ENCODE measurements at regions not wholly inside any gene's neighbourhood (a gene's known extent, or its start where the extent isn't known, plus 50 kb on each side); places are given as distances from the start of the nearest gene placed in this dataset.
"Not testable (repeated sequence)": the region's sequence is repeated elsewhere in the genome, so short reads cannot be mapped to it uniquely, and the experiment has no call there.

DNA sequence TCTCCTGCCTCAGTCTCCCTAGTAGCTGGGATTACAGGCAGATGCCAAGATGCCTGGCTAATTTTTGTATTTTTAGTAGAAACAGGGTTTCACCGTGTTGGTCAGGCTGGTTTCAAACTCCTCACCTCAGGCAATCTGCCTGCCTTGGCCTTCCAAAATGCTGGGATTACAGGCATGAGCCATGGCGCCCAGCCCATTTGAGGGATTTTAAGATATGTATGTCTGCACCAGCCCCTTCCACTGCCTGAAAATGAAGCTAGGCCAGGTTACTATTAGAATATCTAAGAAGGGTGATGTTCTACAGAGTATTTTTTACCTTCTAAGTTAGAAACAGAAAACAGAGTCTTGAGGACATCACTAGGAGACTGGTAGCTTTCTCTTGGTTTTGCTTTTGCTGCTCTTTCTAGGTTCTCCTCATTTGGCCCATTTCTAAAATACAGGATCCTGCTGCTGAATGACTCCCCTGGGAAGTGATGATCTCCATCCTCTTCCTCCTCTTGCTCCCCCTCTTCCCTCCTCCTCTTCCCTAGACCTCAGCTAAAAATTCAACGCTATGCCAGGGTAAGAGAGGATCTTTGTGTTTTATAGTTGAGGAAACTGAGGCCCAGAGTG is 118.5 kb downstream of the MYCN start:
- DNase-seq, result no peak

GRCh38 chr2:16058256-16058655 is 117.9 kb downstream of the MYCN start:
- DNase-seq, result peak; percentile 77

DNA sequence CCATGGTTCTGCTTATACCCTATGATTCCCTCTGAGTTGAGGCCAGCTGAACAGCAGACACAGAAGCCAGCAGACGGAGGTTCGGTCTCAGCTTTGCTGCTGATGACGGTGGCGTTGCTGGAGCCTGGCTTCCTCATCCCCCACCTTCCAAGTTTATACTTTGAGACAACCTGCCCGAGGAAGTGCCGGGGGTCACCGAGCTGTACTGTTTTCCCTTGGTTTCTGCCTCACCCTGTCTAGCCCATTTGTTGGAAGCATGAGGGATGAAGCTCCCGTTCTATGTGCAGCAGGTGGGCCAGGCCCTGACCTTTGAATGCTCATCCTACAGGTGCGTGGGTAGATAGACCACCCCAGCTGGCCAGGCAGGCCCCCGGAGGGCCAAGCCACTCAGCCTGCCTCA is 117.3 kb downstream of the MYCN start:
- no peak for DNase-seq

GRCh38 chr2:16055848-16056580 is 115.7 kb downstream of the MYCN start:
- no peak for DNase-seq

GRCh38 chr2:16053437-16054257 is 113.3 kb downstream of the MYCN start:
- DNase-seq, result no peak

DNA sequence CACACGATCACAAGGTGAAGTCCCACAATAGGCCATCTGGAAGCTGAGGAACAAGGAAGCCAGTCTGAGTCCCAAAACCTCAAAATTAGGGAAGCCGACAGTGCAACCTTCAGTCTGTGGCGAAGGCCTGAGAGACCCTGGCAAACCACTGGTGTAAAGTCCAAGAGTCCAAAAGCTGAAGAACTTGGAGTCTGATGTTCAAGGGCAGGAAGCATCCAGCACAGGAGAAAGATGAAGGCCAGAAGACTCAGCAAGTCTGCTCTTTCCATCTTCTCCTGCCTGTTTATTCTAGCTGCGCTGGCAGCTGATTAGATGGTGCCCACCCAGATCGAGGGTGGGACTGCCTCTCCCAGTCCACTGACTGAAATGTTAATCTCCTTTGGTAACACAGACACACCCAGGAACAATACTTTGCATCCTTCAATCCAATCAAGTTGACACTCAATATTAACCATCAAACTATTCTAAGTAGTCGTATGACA is 112.3 kb downstream of the MYCN start:
- not testable (repeated sequence) for DNase-seq

- no peak for DNase-seq
Observed at GRCh38 chr2:16051841-16052564, 111.7 kb downstream of the MYCN start.

DNA sequence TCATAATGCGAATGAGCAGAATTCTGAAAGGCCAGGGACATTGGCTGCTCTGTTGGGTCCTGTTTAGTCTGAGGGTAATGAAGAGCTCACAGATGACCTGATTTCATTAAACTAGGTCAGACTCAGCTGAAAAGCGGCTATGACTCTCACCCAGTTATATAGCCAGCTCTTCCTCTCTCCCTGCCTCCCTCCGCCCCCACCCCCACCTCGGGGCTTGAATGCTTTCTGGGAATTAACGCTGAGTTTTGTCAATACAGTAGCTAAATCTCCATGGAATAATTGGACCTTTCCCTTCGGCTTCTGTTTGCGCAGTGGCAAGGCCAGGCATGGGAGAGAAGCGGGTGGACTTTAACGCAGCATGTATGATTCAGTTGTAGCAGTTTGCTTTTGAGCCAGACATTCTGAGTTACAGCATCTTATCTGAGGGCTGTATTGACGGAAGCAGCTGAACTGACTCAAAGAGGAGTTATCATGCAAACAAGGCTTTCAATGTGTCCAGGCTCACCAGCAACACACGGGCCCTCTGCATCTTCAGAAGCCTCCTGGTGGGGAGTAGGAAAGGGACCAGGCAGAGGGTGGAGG is 110.6 kb downstream of the MYCN start:
- no peak for DNase-seq

GRCh38 chr2:16050261-16050907 is 110.0 kb downstream of the MYCN start:
- DNase-seq, result no peak

DNA sequence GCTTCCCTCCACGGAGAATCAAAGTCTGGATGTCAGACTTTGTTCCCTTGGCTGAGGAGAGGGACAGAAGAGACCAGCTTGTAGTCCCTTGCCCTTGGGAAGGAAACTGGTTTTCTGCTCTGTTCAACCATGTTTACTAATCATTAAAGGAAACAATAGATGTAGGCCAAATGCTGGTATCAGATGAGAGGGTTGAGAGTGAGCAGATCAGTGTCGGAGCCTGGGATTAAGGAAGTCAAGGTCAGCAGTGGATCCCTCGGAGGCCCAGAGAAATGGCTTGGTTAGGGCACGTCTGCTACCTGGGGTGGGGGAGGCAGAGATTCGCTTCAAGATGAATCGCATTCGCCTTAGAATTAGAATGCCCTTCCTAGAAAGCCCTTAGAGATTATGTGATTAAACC is 109.1 kb downstream of the MYCN start:
- DNase-seq, result no peak

GRCh38 chr2:16048466-16048865 is 108.1 kb downstream of the MYCN start:
- DNase-seq, result no peak

DNA sequence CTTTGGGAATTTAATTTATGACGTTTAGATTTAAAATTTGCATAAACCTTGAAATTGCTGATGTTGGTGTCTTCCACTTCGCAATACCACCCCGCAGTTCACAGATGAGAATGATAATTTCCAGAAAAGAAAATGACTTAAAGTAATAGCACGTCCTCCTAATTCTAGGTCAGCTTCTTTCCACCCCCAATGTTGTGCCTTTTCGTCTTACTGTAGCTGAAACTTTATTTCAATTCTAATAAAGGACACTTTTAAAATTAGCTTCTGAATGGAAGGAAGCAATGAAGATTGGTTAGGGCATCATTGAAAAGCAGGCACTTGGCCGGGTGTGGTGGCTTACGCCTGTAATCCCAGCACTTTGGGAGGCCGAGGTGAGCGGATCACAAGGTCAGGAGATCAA is 107.4 kb downstream of the MYCN start:
- no peak for DNase-seq

- no peak for DNase-seq
Observed at GRCh38 chr2:16046649-16047048, 106.3 kb downstream of the MYCN start.

DNA sequence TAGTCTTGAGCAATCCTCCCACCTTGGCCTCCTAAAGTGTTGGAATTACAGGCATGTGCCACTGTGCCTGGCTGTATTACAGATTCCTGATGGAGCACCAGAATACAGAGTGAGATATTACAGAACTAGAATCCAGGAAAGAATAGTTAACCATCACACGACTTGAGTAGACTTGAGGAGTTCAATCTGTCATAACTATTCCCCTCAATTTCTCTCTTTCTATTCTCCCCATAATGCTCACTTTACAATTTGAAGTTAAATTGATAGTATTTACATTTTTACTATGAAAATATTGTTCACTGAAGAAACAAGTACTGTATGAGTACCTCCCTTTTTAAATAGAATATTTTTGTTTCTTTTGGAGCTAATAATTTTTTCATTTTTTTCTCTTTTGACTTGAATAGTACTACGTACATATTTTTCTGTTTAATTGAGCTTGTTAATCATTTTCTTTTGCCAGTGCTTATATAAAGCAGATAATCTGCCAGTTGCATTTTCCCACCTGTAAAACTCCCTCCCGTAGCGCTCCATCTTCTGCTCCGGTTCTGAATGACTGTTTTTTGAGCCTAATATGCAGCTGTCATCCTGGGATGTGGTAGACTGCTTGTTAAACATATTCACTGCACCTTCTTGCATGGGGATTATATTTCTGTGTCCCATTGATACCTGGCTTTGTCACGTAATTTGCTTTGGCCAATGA is 105.5 kb downstream of the MYCN start:
- DNase-seq, result no peak

DNA sequence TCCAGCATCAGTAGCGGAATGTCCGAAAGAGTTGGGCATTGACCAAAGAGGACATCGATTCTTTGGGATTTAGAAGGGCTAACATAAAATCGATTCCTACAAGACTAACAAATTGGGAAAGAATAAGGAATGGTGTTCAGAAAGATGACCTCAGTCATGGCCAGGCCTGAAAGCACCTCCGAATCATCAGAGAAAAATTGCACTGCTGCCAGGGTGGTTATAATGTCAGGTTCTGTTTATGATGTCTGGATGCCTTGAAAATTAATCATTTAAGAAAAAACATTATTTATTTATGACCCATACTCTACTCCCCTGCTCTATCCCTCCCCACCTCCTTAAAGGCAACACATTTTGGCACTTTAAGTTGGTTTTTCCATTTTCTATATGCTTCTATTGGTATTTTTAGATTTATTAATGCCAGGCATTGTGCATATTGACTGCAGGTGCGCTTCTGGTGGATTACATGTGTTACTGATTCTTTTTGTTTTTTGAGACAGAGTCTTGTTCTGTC is 104.7 kb downstream of the MYCN start:
- no peak for DNase-seq

DNA sequence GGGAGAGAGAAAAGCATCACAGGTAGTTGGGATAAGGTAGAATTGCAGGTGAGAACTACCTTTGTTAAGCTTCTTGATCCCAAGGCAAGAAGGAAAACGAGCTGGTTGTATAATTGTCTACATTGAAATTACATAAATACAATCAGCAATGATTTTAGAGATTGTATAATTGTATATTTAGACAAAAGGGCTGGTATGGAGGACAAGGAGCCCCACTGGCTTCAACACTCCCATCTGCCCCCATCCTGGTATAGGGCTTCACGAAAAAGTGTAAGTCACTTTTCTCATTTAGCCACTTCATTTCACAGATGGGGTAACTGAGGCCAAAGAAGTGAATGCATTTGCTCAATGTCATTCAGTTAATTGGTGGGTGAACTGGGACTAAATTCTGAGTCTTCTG is 103.3 kb downstream of the MYCN start:
- no peak for DNase-seq

DNA sequence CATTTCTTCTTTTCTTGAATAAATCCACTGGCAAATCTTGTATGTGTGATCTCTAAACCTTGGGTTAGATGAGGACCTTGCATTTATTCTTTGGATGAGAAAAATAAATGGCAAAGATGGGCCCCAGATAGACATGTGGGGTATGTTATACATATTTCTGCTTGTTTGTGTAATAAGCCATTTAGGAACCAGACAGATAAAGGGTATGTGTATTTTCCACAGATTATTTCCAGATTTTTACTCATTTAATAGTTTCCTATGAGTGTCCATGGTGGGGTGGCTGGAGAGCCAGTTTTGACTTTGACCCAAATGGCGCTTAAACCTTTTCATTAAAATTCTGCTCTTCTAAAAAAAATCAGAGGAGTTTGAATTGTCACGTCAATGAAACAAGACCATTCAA is 102.8 kb downstream of the MYCN start:
- no peak for DNase-seq

DNA sequence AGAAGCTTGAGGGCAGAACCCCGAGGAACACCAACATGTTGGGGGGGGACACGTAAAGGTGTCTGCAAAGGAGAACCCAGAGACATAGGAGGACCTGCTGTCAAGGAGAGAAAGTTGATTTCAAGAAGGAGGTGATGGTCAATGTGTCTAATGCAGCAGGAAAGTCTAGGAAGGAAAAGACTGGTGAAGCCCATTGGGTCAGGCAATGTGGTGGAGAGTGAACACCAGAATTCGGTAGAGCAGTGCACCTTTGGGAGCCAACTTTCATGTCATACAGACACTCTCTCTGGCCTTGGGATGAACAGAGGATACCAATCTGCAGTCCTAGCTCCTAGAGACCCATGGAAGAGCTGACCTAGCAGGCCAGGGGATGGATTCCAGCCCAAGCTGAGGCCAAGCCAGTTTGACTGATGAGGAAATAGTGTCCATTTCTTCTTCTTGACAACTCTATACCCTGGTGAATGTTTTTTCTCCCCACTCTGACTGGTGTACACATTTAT is 101.9 kb downstream of the MYCN start:
- DNase-seq, result no peak

DNA sequence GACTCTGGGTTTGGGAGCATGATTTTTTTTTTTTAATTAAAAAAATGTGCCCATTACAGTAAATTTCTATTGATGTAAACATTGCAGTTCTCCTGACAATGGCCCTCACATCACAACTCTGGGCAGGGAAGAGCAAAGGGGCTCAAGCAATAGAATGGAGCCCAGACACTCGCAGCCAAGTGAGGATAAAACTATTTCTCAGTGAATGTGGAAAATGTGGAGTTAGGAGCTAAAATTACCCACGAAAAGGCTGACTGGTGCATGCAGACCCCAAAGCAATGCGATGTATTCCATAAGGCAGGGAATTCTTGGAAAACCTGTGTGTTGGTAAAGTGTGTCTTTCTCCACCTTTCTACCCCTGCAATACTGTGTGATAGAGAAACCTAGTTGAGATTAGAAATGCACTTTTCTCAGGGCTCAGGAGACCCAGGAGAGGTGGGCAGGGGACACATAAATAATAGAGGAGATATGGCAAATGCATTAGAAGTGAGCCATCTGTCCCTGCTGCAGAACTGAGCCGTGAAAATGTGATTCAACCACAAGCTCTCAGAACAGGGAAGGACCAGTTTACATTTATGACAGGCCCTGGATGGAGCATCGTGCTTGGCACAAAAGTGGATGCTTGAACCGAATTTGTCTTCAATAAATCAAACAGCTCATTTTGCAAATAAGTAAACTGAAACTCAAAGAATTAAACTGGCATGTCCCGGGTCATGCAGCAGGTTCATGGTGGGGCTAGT is 100.1 kb downstream of the MYCN start:
- DNase-seq, result peak; percentile 93

DNA sequence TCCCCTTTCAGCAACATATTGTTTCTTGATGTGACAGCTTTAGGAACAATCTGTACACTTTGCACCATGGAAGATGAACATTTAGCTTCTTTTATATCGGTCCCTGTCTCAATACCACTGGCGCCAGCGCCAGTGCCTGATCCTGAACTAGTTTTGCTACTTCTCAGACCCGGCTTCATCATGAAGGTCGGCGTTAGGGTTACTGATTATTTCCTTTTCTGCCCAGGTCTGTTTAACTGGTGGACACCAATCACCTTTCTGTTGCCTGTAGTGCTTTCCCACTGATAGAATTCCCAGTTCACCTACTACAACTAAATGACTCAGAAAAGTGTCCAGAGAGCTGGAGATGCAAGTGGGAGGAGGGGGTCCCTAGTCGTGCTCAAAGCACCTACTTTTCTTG is 99.5 kb downstream of the MYCN start:
- DNase-seq, result no peak
